Endothelial cell of umbilical vein (primary cell): ENCODE measurements at regions not wholly inside any gene's neighbourhood (a gene's known extent, or its start where the extent isn't known, plus 50 kb on each side); places are given as distances from the start of the nearest gene placed in this dataset.

Experiments used
- BruUV-seq: library from RNA; stranded (reverse); fragments of 400-500 nt; replicated peaks from 2 replicates; lab custom pipeline; 2021; lab: Mats Ljungman, UMichigan
- CTCF ChIA-PET: fragments of 300-600, 350-600 bp; sonication (Branson Sonifier 250); formaldehyde crosslinking; loops from one replicate; lab custom pipeline; 2021; ENCODE audit warnings: antibody characterized with exemption, inconsistent platforms; lab: Charles Lee
- POLR2A ChIA-PET: fragments of 300-600, 350-600 bp; sonication (Branson Sonifier 250); formaldehyde crosslinking; loops from one replicate; lab custom pipeline; 2021; ENCODE audit warnings: antibody characterized with exemption, inconsistent platforms; lab: Charles Lee
- DNase-seq: peaks from one replicate; pipeline ENCODE4 v3.0.0-alpha.2; 2011; ENCODE audit warnings: low read depth, low spot score
- FAIRE-seq: peaks from 2 replicates; lab custom pipeline; 2011; peaks lifted over from hg19 to GRCh38; lab: Jason Lieb, UNC
- H2AFZ ChIP-seq: 2 replicates; pipeline ENCODE4 v1.6.0; 2012; ENCODE audit warnings: low read depth, low read length, control low read depth, inconsistent platforms
- H3K27ac ChIP-seq: 2 replicates; pipeline ENCODE4 v1.5.1; 2011; ENCODE audit warnings: low read depth, mild to moderate bottlenecking, control low read depth, low read length, moderate library complexity; ENCODE audit not compliant: insufficient read depth
- H3K27me3 ChIP-seq, 2 experiments: 2 replicates each; pipeline versions ENCODE4 v1.6.0 to v1.6.1; 2011; ENCODE audit warnings: low read length in 2 of 2, mixed read lengths in 1 of 2; ENCODE audit not compliant: control insufficient read depth in 2 of 2, insufficient read depth in 2 of 2
- H3K36me3 ChIP-seq, 2 experiments: 2 replicates in 1 of 2; 3 replicates in 1 of 2; pipeline ENCODE4 v1.5.1; 2011; ENCODE audit warnings: low read length in 2 of 2, mild to moderate bottlenecking in 1 of 2, moderate library complexity in 1 of 2; ENCODE audit not compliant: control insufficient read depth in 2 of 2, insufficient read depth in 2 of 2; ENCODE audit errors: extremely low read depth in 1 of 2
- H3K4me1 ChIP-seq: 3 replicates; pipeline ENCODE4 v1.5.1; 2011; ENCODE audit warnings: mild to moderate bottlenecking, low read length; ENCODE audit not compliant: control insufficient read depth, insufficient read depth; ENCODE audit errors: extremely low read depth
- H3K4me2 ChIP-seq: 2 replicates; pipeline ENCODE4 v1.6.1; 2011; ENCODE audit warnings: low read length, control low read depth, mixed read lengths; ENCODE audit not compliant: insufficient read depth
- H3K4me3 ChIP-seq, 3 experiments: fragments of 200-600 bp in 1 of 3; sonication (generic), shearing (Covaris generic) in 1 of 3; replicated peaks in 1 of 3; 2 replicates each; pipeline ENCODE4 v1.5.1; 2011 to 2016; ENCODE audit warnings: control low read depth in 3 of 3, low read length in 3 of 3, mild to moderate bottlenecking in 2 of 3, inconsistent platforms in 1 of 3, low read depth in 1 of 3, moderate library complexity in 1 of 3; ENCODE audit not compliant: insufficient read depth in 1 of 3
- H3K79me2 ChIP-seq: 2 replicates; pipeline ENCODE4 v1.6.0; 2012; ENCODE audit warnings: low read length, inconsistent platforms; ENCODE audit not compliant: control insufficient read depth, insufficient read depth
- H3K9ac ChIP-seq: replicated peaks from 2 replicates; pipeline ENCODE3; 2011; ENCODE audit warnings: low read length, control low read depth; ENCODE audit not compliant: insufficient read depth; ENCODE audit errors: extremely low read depth
- H3K9me1 ChIP-seq: replicated peaks from 3 replicates; pipeline ENCODE4 v1.6.0; 2011; ENCODE audit warnings: mild to moderate bottlenecking, low read length; ENCODE audit not compliant: control insufficient read depth, insufficient read depth; ENCODE audit errors: extremely low read depth
- H3K9me3 ChIP-seq: replicated peaks from 2 replicates; pipeline ENCODE4 v1.5.1; 2012; ENCODE audit warnings: low read length, inconsistent platforms; ENCODE audit not compliant: control insufficient read depth, insufficient read depth
- H4K20me1 ChIP-seq: replicated peaks from 2 replicates; pipeline ENCODE3; 2011; ENCODE audit warnings: mild to moderate bottlenecking, low read length; ENCODE audit not compliant: control insufficient read depth, insufficient read depth; ENCODE audit errors: extremely low read depth
- CTCF ChIP-seq, 2 donors: IDR thresholded peaks; 1 replicate in 1 of 2; 2 replicates in 1 of 2; pipeline ENCODE4 v1.5.1; 2011; ENCODE audit warnings: low read length in 2 of 2, mild to moderate bottlenecking in 2 of 2, moderate library complexity in 2 of 2, control low read depth in 1 of 2, inconsistent platforms in 1 of 2, low read depth in 1 of 2; ENCODE audit not compliant: insufficient read depth in 1 of 2; ENCODE audit errors: extremely low read depth in 1 of 2
- EZH2 ChIP-seq: IDR thresholded peaks from 2 replicates; pipeline ENCODE4 v1.6.1; 2012; ENCODE audit warnings: borderline replicate concordance, low read depth, mild to moderate bottlenecking, moderate library complexity, low read length, inconsistent platforms; ENCODE audit not compliant: severe bottlenecking
- FOS ChIP-seq: IDR thresholded peaks from 2 replicates; pipeline ENCODE4 v1.6.1; 2011; ENCODE audit warnings: mild to moderate bottlenecking, low read length, moderate library complexity, borderline replicate concordance; ENCODE audit not compliant: insufficient read depth
- GATA2 ChIP-seq: IDR thresholded peaks from 2 replicates; pipeline ENCODE4 v1.7.0; 2011; ENCODE audit warnings: low read depth, mild to moderate bottlenecking, moderate library complexity, mixed read lengths, low read length; ENCODE audit not compliant: insufficient read length, insufficient read depth
- JUN ChIP-seq: IDR thresholded peaks from 2 replicates; pipeline ENCODE4 v1.6.1; 2011; ENCODE audit warnings: borderline replicate concordance, low read depth; ENCODE audit not compliant: insufficient read length, insufficient read depth
- MAX ChIP-seq: IDR thresholded peaks from 2 replicates; pipeline ENCODE4 v1.6.1; 2011; ENCODE audit not compliant: insufficient read depth, insufficient read length
- MYC ChIP-seq: IDR thresholded peaks from one replicate; pipeline ENCODE4 v1.6.1; 2011; ENCODE audit warnings: mild to moderate bottlenecking, low read depth, low read length
- POLR2A ChIP-seq: IDR thresholded peaks from 2 replicates; pipeline ENCODE4 v1.6.1; 2012; ENCODE audit warnings: low read depth, mild to moderate bottlenecking, control low read depth, low read length
- POLR2AphosphoS5 ChIP-seq: IDR thresholded peaks from 2 replicates; pipeline ENCODE4 v1.6.1; 2012; ENCODE audit warnings: low read depth, mild to moderate bottlenecking, control low read depth, low read length, moderate library complexity; ENCODE audit not compliant: insufficient read depth
- dilution Hi-C: fragments of 300-500 bp; cut with MboI; formaldehyde crosslinking; loops from one replicate; pipeline ENCODE4 v1.15.0; 2019; ENCODE audit warnings: low sequenced_read_pairs; ENCODE audit not compliant: extremely low pct_ligation_motif_present
- intact Hi-C: fragments of 100-400 bp; cut with micrococcal nuclease; formaldehyde crosslinking; loops from one replicate; pipeline ENCODE4 v1.10.0; 2022

GRCh38 chr2:146987996-146988395 lies 856.8 kb upstream of the ACVR2A start:
- Histone ChIP-seq H3K79me2 (no peaks in the 10 kb centered on the region), H3K4me1 (peaks cover 6% of the 10 kb centered on the region), H3K9me3 (no peaks in the 10 kb centered on the region), H2AFZ (no peak overlapping the region), H3K4me3 (no peak overlapping the region), H4K20me1 (no peaks in the 10 kb centered on the region), H3K9ac (no peak overlapping the region), H3K9me1 (no peaks in the 10 kb centered on the region), H3K27ac (no peak overlapping the region), H3K36me3 (no peaks in the 10 kb centered on the region), H3K27me3 (no peaks in the 10 kb centered on the region), H3K4me2 (no peak overlapping the region)
- no TSS peak for BruUV-seq
- POLR2A ChIA-PET, result no interaction called here
- no peak for TF ChIP-seq EZH2
- TF ChIP-seq FOS, result no peak
- TF ChIP-seq MAX, result no peak
- TF ChIP-seq GATA2, result no peak
- no peak for TF ChIP-seq CTCF (IDR thresholded peaks at IDR 0.05; ENCODE audit: extremely low read depth in 1 of 2, insufficient read depth in 1 of 2, low read depth in 1 of 2, low read length in 2 of 2)
- no peak for TF ChIP-seq JUN
- no peak for TF ChIP-seq POLR2AphosphoS5
- TF ChIP-seq MYC, result no peak
- TF ChIP-seq POLR2A, result no peak
- intact Hi-C loops, result loop anchor here (5.0 kb wide), 1 partner anchor 166 kb away; no protein-coding TSS in a partner anchor
- DNase-seq (no peak), FAIRE-seq (no peak)
- dilution Hi-C loops, result no loop called here
- CTCF ChIA-PET, result interaction anchor here (0.8 to 1.7 kb wide), 2 partner anchors 10 to 254 kb away, joined by 4 to 5 read pairs; no protein-coding TSS in a partner anchor
